ENCODE measurements at regions not wholly inside any gene's neighbourhood (a gene's known extent, or its start where the extent isn't known, plus 50 kb on each side); places are given as distances from the start of the nearest gene placed in this dataset.

- TF ChIP-seq CTCF (conservative IDR thresholded peaks at IDR 0.05; ENCODE audit: low read depth, low read length) (no peak), EZH2phosphoT487 (IDR thresholded peaks at IDR 0.05; ENCODE audit: borderline replicate concordance, low read length) (no peak)
Observed at GRCh38 chr9:18235181-18235908, 238.6 kb upstream of the ADAMTSL1 start.
